ENCODE measurements at regions not wholly inside any gene's neighbourhood (a gene's known extent, or its start where the extent isn't known, plus 50 kb on each side); places are given as distances from the start of the nearest gene placed in this dataset.

- no peak overlapping the region for H3K4me3 ChIP-seq (replicated peaks; ENCODE audit: low read depth, low read length)
- no peak for DNase-seq (ENCODE audit: extremely low read depth, insufficient read length)
- no peak for TF ChIP-seq CTCF (IDR thresholded peaks at IDR 0.05; ENCODE audit: insufficient read depth, low read length, poor library complexity, severe bottlenecking)
- no peaks in the 10 kb centered on the region for H3K36me3 ChIP-seq (ENCODE audit: control insufficient read depth, insufficient read depth, low read length)
- no peaks in the 10 kb centered on the region for H3K27me3 ChIP-seq (replicated peaks; ENCODE audit: control insufficient read depth, insufficient read depth, low read length)
These were observed 136.0 kb downstream of the NKX6-1 start for GRCh38 chr4:84362896-84363655.

GRCh38 chr4:84342161-84342560, 156.9 kb downstream of the NKX6-1 start:
- no peak for TF ChIP-seq CTCF (IDR thresholded peaks at IDR 0.05; ENCODE audit: insufficient read depth, low read length, poor library complexity, severe bottlenecking)
- no peak for DNase-seq (ENCODE audit: extremely low read depth, insufficient read length)
- Histone ChIP-seq H3K27me3 (replicated peaks; ENCODE audit: control insufficient read depth, insufficient read depth, low read length) (no peaks in the 10 kb centered on the region), H3K4me3 (replicated peaks; ENCODE audit: low read depth, low read length) (no peak overlapping the region), H3K36me3 (ENCODE audit: control insufficient read depth, insufficient read depth, low read length) (no peaks in the 10 kb centered on the region)

GRCh38 chr4:84341559-84341958, 157.5 kb downstream of the NKX6-1 start:
- no peak overlapping the region for H3K4me3 ChIP-seq (replicated peaks; ENCODE audit: low read depth, low read length)
- TF ChIP-seq CTCF (IDR thresholded peaks at IDR 0.05; ENCODE audit: insufficient read depth, low read length, poor library complexity, severe bottlenecking), result no peak
- no peak for DNase-seq (ENCODE audit: extremely low read depth, insufficient read length)
- no peaks in the 10 kb centered on the region for H3K27me3 ChIP-seq (replicated peaks; ENCODE audit: control insufficient read depth, insufficient read depth, low read length)
- no peaks in the 10 kb centered on the region for H3K36me3 ChIP-seq (ENCODE audit: control insufficient read depth, insufficient read depth, low read length)

GRCh38 chr4:84338367-84338766, 160.7 kb downstream of the NKX6-1 start:
- TF ChIP-seq CTCF (IDR thresholded peaks at IDR 0.05; ENCODE audit: insufficient read depth, low read length, poor library complexity, severe bottlenecking), result no peak
- no peaks in the 10 kb centered on the region for H3K36me3 ChIP-seq (ENCODE audit: control insufficient read depth, insufficient read depth, low read length)
- H3K4me3 ChIP-seq (replicated peaks; ENCODE audit: low read depth, low read length), result no peak overlapping the region
- no peak for DNase-seq (ENCODE audit: extremely low read depth, insufficient read length)
- H3K27me3 ChIP-seq (replicated peaks; ENCODE audit: control insufficient read depth, insufficient read depth, low read length), result no peaks in the 10 kb centered on the region

GRCh38 chr4:84336964-84337705, 162.0 kb downstream of the NKX6-1 start:
- no peak for TF ChIP-seq CTCF (IDR thresholded peaks at IDR 0.05; ENCODE audit: insufficient read depth, low read length, poor library complexity, severe bottlenecking)
- no peak for DNase-seq (ENCODE audit: extremely low read depth, insufficient read length)
- Histone ChIP-seq H3K4me3 (replicated peaks; ENCODE audit: low read depth, low read length) (no peak overlapping the region), H3K36me3 (ENCODE audit: control insufficient read depth, insufficient read depth, low read length) (no peaks in the 10 kb centered on the region), H3K27me3 (replicated peaks; ENCODE audit: control insufficient read depth, insufficient read depth, low read length) (no peaks in the 10 kb centered on the region)
